ENCODE measurements at regions not wholly inside any gene's neighbourhood (a gene's known extent, or its start where the extent isn't known, plus 50 kb on each side); places are given as distances from the start of the nearest gene placed in this dataset.

GRCh38 chr5:84863020-84863419 is 478.3 kb upstream of the EDIL3 start (continued):
- no peak for TF ChIP-seq CTCF (IDR thresholded peaks at IDR 0.05 in 2 of 3, conservative IDR thresholded peaks at IDR 0.05 in 1 of 3; ENCODE audit: borderline replicate concordance in 1 of 3, insufficient read depth in 1 of 3, low read depth in 2 of 3, low read length in 2 of 3)
- TF ChIP-seq SRF (IDR thresholded peaks at IDR 0.05; ENCODE audit: low read depth): no peak
- no peak for TF ChIP-seq SP1 (IDR thresholded peaks at IDR 0.05; ENCODE audit: low read depth)
- TF ChIP-seq ZFX (IDR thresholded peaks at IDR 0.05): no peak
- TF ChIP-seq ATF3 (IDR thresholded peaks at IDR 0.05): no peak

- no peaks in the 10 kb centered on the region for H3K9me2 ChIP-seq (ENCODE audit: insufficient read depth)
- ChIA-PET CTCF (no interaction called here), POLR2A (no interaction called here), RAD21 (ENCODE audit: low non-redundant PET in 1 of 2, low total read pairs in 2 of 2, uncharacterized antibody in 2 of 2, unreplicated experiment in 2 of 2) (no interaction called here)
- no peak overlapping the region for H3K27ac ChIP-seq (ENCODE audit: low read depth, low read length)
- no peaks in the 10 kb centered on the region for H3K36me3 ChIP-seq (ENCODE audit: control insufficient read depth in 1 of 2, insufficient read depth in 2 of 2, low read length in 2 of 2)
- no peaks in the 10 kb centered on the region for H3K4me1 ChIP-seq (ENCODE audit: control insufficient read depth in 1 of 2, insufficient read depth in 2 of 2, low read length in 2 of 2)
- H3K4me3 ChIP-seq (replicated peaks in 1 of 2; ENCODE audit: low read depth in 1 of 2, low read length in 2 of 2): no peak overlapping the region
- DNase-seq (ENCODE audit: low read depth, low spot score) (no peak), ATAC-seq (no peak)
- no peak overlapping the region for H3K4me2 ChIP-seq (ENCODE audit: low read length)
- no peaks in the 10 kb centered on the region for H3K79me2 ChIP-seq (ENCODE audit: insufficient read depth, low read length)
- TF ChIP-seq FOSL1 (IDR thresholded peaks at IDR 0.05; ENCODE audit: low read depth) (no peak), EZH2phosphoT487 (IDR thresholded peaks at IDR 0.05; ENCODE audit: borderline replicate concordance) (no peak), MAX (IDR thresholded peaks at IDR 0.05) (no peak), EGR1 (IDR thresholded peaks at IDR 0.05; ENCODE audit: low read depth) (no peak), SP1 (IDR thresholded peaks at IDR 0.05; ENCODE audit: low read depth) (no peak), POLR2A (IDR thresholded peaks at IDR 0.05; ENCODE audit: borderline replicate concordance, extremely low read depth, insufficient read depth, insufficient read length) (no peak), ZNF274 (IDR thresholded peaks at IDR 0.05; ENCODE audit: low read depth, low read length) (no peak), POLR2AphosphoS5 (IDR thresholded peaks at IDR 0.05; ENCODE audit: low read depth, low read length) (no peak), EZH2 (IDR thresholded peaks at IDR 0.05) (no peak), CEBPB (IDR thresholded peaks at IDR 0.05; ENCODE audit: low read depth) (no peak), CTCF (IDR thresholded peaks at IDR 0.05 in 2 of 3, conservative IDR thresholded peaks at IDR 0.05 in 1 of 3; ENCODE audit: borderline replicate concordance in 1 of 3, insufficient read depth in 1 of 3, low read depth in 2 of 3, low read length in 2 of 3) (no peak), ATF3 (IDR thresholded peaks at IDR 0.05) (no peak), ZBTB33 (IDR thresholded peaks at IDR 0.05; ENCODE audit: extremely low read depth, insufficient replicate concordance, low read length) (no peak)
- H3K9me3 ChIP-seq (ENCODE audit: control insufficient read depth in 1 of 2, insufficient read depth in 1 of 2, low read depth in 1 of 2, low read length in 2 of 2): no peaks in the 10 kb centered on the region
- H4K20me1 ChIP-seq (ENCODE audit: insufficient read depth): no peaks in the 10 kb centered on the region
- BruUV-seq (replicated peaks): no TSS peak
- H2AFZ ChIP-seq (ENCODE audit: low read depth, low read length, poor library complexity, severe bottlenecking): no peak overlapping the region
- no peak overlapping the region for H3K9ac ChIP-seq (ENCODE audit: low read length)
- intact Hi-C loops (cut with micrococcal nuclease): no loop called here
- no peaks in the 10 kb centered on the region for H3K27me3 ChIP-seq (ENCODE audit: insufficient read depth, low read length)
Observed at GRCh38 chr5:84862132-84862531, 477.5 kb upstream of the EDIL3 start.

Data from HCT116 (cell line).